Tibial artery (tissue), 4 donors: ENCODE measurements at regions not wholly inside any gene's neighbourhood (a gene's known extent, or its start where the extent isn't known, plus 50 kb on each side); places are given as distances from the start of the nearest gene placed in this dataset.

Experiments
- DNase-seq, 2 donors: peaks; one replicate each; pipeline ENCODE4 v3.0.0-alpha.2; 2019
- H3K27ac ChIP-seq, 2 donors: fragments of 200-600 bp; sonication (generic) in 1 of 2; 1 replicate in 1 of 2; 2 replicates in 1 of 2; pipeline ENCODE4 v1.5.1; 2018 to 2019; ENCODE audit warnings: mild to moderate bottlenecking in 1 of 2
- H3K27me3 ChIP-seq, 2 donors: fragments of 200-600 bp; sonication (generic) in 1 of 2; one replicate each; pipeline versions ENCODE4 v1.5.1 to v1.6.0; 2016 to 2019
- H3K36me3 ChIP-seq, 3 donors: fragments of 200-600 bp; sonication (generic) in 2 of 3; one replicate each; pipeline ENCODE4 v1.5.1; 2016 to 2019; ENCODE audit warnings: mild to moderate bottlenecking in 2 of 3
- H3K4me1 ChIP-seq, 4 donors: fragments of 200-600 bp; sonication (generic) in 2 of 4; 1 replicate in 3 of 4; 2 replicates in 1 of 4; pipeline ENCODE4 v1.5.1; 2016 to 2019
- H3K4me3 ChIP-seq, 2 donors: fragments of 200-600 bp; sonication (generic) in 1 of 2; 1 replicate in 1 of 2; 2 replicates in 1 of 2; pipeline ENCODE4 v1.5.1; 2018 to 2019; ENCODE audit warnings: mild to moderate bottlenecking in 2 of 2
- H3K9me3 ChIP-seq, 3 donors: fragments of 200-600 bp; sonication (generic) in 1 of 3; one replicate each; pipeline ENCODE4 v1.5.1; 2016 to 2019
- intact Hi-C: fragments of 100-400 bp; cut with DNase I; formaldehyde crosslinking; loops from one replicate; pipeline ENCODE4 v1.15.0; 2023; ENCODE audit warnings: low total_unique reads
- TF ChIP-seq, protein P1 (sequence below), 2 experiments: fragments of 200-600 bp in 1 of 2; fragments of 450-650 bp in 1 of 2; IDR thresholded peaks; one replicate each; pipeline ENCODE4 v1.5.1; 2017 to 2019; ENCODE audit warnings: antibody characterized with exemption in 2 of 2, mild to moderate bottlenecking in 1 of 2, moderate library complexity in 1 of 2

DNA sequence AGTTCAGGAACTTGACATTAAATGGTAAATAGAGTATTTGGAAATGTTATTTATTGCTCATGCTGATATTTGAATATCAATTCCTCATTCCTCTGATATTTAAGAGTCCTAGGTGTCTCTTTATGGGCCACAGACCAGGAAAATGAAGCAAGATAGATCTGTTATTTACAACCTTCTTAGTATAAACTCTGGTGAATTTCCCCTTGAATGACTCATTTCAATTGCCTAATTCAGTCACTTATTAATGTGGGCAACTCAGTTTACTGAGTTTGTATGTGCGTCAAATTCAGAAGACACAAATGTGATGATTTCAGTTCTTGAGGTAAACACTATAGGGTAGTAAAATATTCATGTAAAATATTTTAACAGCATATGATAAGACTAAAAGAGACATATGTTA lies 1404.4 kb upstream of the PRMT6 start:
- Histone ChIP-seq H3K4me3 (no peak overlapping the region), H3K27ac (no peak overlapping the region), H3K27me3 (no peaks in the 10 kb centered on the region), H3K4me1 (no peaks in the 10 kb centered on the region), H3K36me3 (no peaks in the 10 kb centered on the region), H3K9me3 (no peaks in the 10 kb centered on the region)
- TF ChIP-seq, protein P1, sequence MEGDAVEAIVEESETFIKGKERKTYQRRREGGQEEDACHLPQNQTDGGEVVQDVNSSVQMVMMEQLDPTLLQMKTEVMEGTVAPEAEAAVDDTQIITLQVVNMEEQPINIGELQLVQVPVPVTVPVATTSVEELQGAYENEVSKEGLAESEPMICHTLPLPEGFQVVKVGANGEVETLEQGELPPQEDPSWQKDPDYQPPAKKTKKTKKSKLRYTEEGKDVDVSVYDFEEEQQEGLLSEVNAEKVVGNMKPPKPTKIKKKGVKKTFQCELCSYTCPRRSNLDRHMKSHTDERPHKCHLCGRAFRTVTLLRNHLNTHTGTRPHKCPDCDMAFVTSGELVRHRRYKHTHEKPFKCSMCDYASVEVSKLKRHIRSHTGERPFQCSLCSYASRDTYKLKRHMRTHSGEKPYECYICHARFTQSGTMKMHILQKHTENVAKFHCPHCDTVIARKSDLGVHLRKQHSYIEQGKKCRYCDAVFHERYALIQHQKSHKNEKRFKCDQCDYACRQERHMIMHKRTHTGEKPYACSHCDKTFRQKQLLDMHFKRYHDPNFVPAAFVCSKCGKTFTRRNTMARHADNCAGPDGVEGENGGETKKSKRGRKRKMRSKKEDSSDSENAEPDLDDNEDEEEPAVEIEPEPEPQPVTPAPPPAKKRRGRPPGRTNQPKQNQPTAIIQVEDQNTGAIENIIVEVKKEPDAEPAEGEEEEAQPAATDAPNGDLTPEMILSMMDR (IDR thresholded peaks at IDR 0.05), result no peak
- intact Hi-C loops, result no loop called here
- no peak for DNase-seq

DNA sequence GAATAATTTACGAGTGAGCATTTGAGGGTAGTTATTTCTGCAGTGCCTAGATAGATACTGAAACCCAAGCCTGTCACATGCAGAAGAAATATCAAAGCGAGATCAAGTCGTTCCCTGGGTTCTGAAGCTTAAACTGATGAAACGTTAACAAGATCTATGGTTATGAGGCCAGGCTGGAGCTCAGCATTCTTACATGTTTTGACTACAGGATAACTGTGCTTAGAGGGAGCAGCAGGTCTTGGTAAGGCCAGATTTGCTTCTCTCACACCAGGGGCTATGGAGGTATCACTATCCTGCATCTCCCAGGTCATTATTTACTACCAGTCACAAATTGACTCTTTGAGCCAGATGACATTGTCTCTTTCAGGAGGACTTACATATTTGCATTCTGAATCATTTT lies 1401.4 kb upstream of the PRMT6 start:
- Histone ChIP-seq H3K4me3 (no peak overlapping the region), H3K36me3 (no peaks in the 10 kb centered on the region), H3K9me3 (no peaks in the 10 kb centered on the region), H3K4me1 (no peaks in the 10 kb centered on the region), H3K27ac (no peak overlapping the region), H3K27me3 (no peaks in the 10 kb centered on the region)
- TF ChIP-seq, protein P1 (IDR thresholded peaks at IDR 0.05), result no peak
- intact Hi-C loops, result no loop called here
- no peak for DNase-seq

DNA sequence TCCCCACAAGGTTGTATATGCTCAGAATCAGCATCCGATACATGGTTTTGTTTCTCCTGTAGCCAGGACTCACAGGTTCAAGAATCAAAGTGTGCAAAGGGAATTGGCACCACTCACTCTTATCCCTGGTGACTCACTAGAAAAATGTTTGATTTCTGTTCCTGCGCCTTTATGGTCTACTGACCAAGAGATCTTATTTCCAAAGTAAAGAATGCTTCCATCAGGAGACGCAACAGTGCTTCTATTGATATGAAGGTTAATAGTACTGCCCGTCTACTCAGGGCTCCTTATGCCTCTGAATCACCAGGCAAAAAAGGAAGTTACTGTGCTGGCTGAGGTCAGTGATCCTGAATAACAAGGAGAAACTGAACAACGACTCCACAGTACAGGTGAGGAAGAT lies 1392.0 kb upstream of the PRMT6 start:
- H3K4me1 ChIP-seq, result no peaks in the 10 kb centered on the region
- no peaks in the 10 kb centered on the region for H3K27me3 ChIP-seq
- intact Hi-C loops, result no loop called here
- TF ChIP-seq, protein P1 (IDR thresholded peaks at IDR 0.05), result no peak
- H3K36me3 ChIP-seq, result no peaks in the 10 kb centered on the region
- H3K9me3 ChIP-seq, result no peaks in the 10 kb centered on the region
- no peak overlapping the region for H3K27ac ChIP-seq
- no peak overlapping the region for H3K4me3 ChIP-seq
- DNase-seq, result no peak

DNA sequence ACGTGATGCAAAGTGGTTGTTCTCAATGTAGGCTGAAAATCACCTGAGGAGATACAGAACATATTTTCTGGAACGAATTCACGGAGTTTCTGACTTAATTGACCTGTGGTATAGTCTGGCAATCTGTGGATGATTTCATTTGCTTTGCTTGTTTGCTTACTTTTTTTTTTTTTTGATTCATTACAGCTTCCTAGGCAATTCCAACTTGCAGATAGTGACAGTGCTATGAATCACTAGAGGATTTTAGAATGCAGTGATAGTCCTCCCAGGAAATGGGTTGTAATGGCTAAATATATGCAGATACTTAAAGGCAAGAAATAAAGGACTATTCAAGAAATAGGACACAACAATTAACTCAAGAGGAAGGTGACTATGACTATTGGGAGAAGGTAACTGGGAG lies 1378.1 kb upstream of the PRMT6 start:
- Histone ChIP-seq H3K4me1 (no peaks in the 10 kb centered on the region), H3K9me3 (no peaks in the 10 kb centered on the region), H3K27me3 (no peaks in the 10 kb centered on the region), H3K27ac (no peak overlapping the region), H3K36me3 (no peaks in the 10 kb centered on the region), H3K4me3 (no peak overlapping the region)
- DNase-seq, result no peak
- intact Hi-C loops, result no loop called here
- TF ChIP-seq, protein P1 (IDR thresholded peaks at IDR 0.05), result no peak

DNA sequence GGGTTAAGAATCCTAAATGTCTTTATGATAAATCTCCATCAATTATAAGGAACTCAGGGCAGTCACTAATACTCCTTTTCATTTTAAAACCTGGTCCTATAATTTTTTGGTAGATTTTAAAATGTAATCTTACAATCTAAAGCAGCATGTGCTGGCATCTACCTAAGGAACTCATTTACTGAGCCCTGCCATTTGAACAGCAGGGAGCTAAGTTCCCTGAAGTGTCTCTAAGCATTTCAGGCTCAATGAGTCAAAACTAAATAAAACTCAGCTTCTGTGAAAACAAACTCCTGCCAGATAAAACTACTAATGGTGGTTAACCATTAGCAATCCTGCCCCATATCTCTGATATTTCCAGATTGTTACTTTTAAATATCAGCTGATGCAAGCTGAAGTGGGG lies 1371.8 kb upstream of the PRMT6 start:
- intact Hi-C loops, result no loop called here

DNA sequence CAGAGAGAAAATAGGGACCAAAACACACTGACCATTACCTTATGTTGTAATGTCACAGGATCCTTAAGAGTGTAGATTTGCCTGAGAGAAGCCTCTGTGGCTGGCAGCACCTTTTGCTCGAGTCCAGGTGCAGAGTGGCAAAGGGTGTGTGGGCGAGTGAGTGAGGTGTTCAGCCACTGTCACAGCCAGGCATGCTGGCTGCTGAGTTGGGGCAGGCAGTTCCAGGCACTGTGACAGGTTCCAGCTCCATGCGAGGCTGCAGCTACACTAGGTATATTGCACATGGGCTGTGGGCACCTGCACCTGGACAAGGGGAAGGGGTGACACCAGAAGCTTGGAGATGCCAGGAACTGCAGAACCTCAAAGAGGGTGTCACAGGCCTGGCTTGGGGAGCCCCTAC lies 1370.4 kb upstream of the PRMT6 start:
- Histone ChIP-seq H3K4me1 (no peaks in the 10 kb centered on the region), H3K9me3 (no peaks in the 10 kb centered on the region), H3K4me3 (no peak overlapping the region), H3K27ac (no peak overlapping the region), H3K36me3 (no peaks in the 10 kb centered on the region), H3K27me3 (no peaks in the 10 kb centered on the region)
- TF ChIP-seq, protein P1 (IDR thresholded peaks at IDR 0.05), result no peak
- DNase-seq, result no peak
- intact Hi-C loops, result no loop called here

More for the DNA sequence above, 1371.8 kb upstream of the PRMT6 start:
- Histone ChIP-seq H3K4me3 (no peak overlapping the region), H3K4me1 (no peaks in the 10 kb centered on the region), H3K27me3 (no peaks in the 10 kb centered on the region), H3K36me3 (no peaks in the 10 kb centered on the region), H3K27ac (no peak overlapping the region), H3K9me3 (no peaks in the 10 kb centered on the region)
- TF ChIP-seq, protein P1 (IDR thresholded peaks at IDR 0.05), result no peak
- no peak for DNase-seq
